Esophagus squamous epithelium (tissue), 5 donors: ENCODE measurements at regions not wholly inside any gene's neighbourhood (a gene's known extent, or its start where the extent isn't known, plus 50 kb on each side); places are given as distances from the start of the nearest gene placed in this dataset.

Experiments used
- DNase-seq: peaks from one replicate; lab custom pipeline; 2025; lab: John Stamatoyannopoulos, UW
- H3K27ac ChIP-seq, 4 donors: fragments of 200-600 bp; sonication (generic); one replicate each; pipeline ENCODE4 v1.5.1; 2016 to 2019; ENCODE audit warnings: mild to moderate bottlenecking in 1 of 4
- H3K27me3 ChIP-seq, 4 donors: fragments of 200-600 bp; sonication (generic); 1 replicate in 3 of 4; 2 replicates in 1 of 4; pipeline versions ENCODE4 v1.5.1 to v1.6.0; 2017 to 2021; ENCODE audit warnings: antibody characterized with exemption in 1 of 4
- H3K36me3 ChIP-seq, 3 donors: fragments of 200-600 bp; sonication (generic); one replicate each; pipeline ENCODE4 v1.5.1; 2016 to 2019
- H3K4me1 ChIP-seq, 3 donors: fragments of 200-600 bp; sonication (generic); one replicate each; pipeline ENCODE4 v1.5.1; 2017 to 2019
- H3K4me3 ChIP-seq, 4 donors: fragments of 200-600 bp; sonication (generic); 1 replicate in 3 of 4; 2 replicates in 1 of 4; pipeline ENCODE4 v1.5.1; 2016 to 2019; ENCODE audit warnings: mild to moderate bottlenecking in 2 of 4, moderate library complexity in 1 of 4
- H3K9me3 ChIP-seq, 3 donors: fragments of 200-600 bp; sonication (generic); one replicate each; pipeline ENCODE4 v1.5.1; 2016 to 2019
- CTCF ChIP-seq, 6 experiments: fragments of 450-650 bp in 4 of 6; fragments of 200-600 bp in 2 of 6; sonication (generic) in 2 of 6; IDR thresholded peaks; one replicate each; pipeline ENCODE4 v1.5.1; 2016 to 2019; ENCODE audit warnings: antibody characterized with exemption in 6 of 6, mild to moderate bottlenecking in 4 of 6, moderate library complexity in 4 of 6
- POLR2A ChIP-seq, 4 donors: fragments of 450-650 bp; IDR thresholded peaks; one replicate each; pipeline ENCODE4 v1.6.1; 2017; ENCODE audit warnings: antibody characterized with exemption in 4 of 4, mild to moderate bottlenecking in 4 of 4, moderate library complexity in 3 of 4
- WGBS, 2 donors: methylation state at CpG; one replicate each; pipeline ENCODE4 v1.1.5; 2018; 5-methylcytosine and 5-hydroxymethylcytosine counted together
- intact Hi-C: fragments of 100-400 bp; cut with DNase I; formaldehyde crosslinking; loops from one replicate; pipeline ENCODE4 v1.15.0; 2022
- donor health status: DM: yes; HTN: yes; CAD: no.

GRCh38 chr4:34191443-34191842 lies 2052.9 kb downstream of the ARAP2 start:
- H3K36me3 ChIP-seq, result no peaks in the 10 kb centered on the region
- no peaks in the 10 kb centered on the region for H3K27me3 ChIP-seq
- intact Hi-C loops, result no loop called here
- no peaks in the 10 kb centered on the region for H3K4me1 ChIP-seq
- no peak for TF ChIP-seq POLR2A (IDR thresholded peaks at IDR 0.05)
- TF ChIP-seq CTCF (IDR thresholded peaks at IDR 0.05), result no peak
- H3K27ac ChIP-seq, result no peak overlapping the region
- no peak for DNase-seq
- H3K4me3 ChIP-seq, result no peak overlapping the region
- H3K9me3 ChIP-seq, result no peaks in the 10 kb centered on the region

GRCh38 chr4:34193451-34194154 lies 2050.7 kb downstream of the ARAP2 start:
- no peak for TF ChIP-seq CTCF (IDR thresholded peaks at IDR 0.05)
- TF ChIP-seq POLR2A (IDR thresholded peaks at IDR 0.05), result no peak
- Histone ChIP-seq H3K9me3 (no peaks in the 10 kb centered on the region), H3K4me3 (no peak overlapping the region), H3K36me3 (no peaks in the 10 kb centered on the region), H3K27ac (no peak overlapping the region), H3K4me1 (no peaks in the 10 kb centered on the region), H3K27me3 (no peaks in the 10 kb centered on the region)
- WGBS, 2 donors, result 45 to 47% methylated on average over 5 of the region's 5 CpGs
- no peak for DNase-seq
- intact Hi-C loops, result no loop called here

- no peak for TF ChIP-seq CTCF (IDR thresholded peaks at IDR 0.05)
- no peak for TF ChIP-seq POLR2A (IDR thresholded peaks at IDR 0.05)
- no peak for DNase-seq
- intact Hi-C loops, result no loop called here
- Histone ChIP-seq H3K4me1 (no peaks in the 10 kb centered on the region), H3K9me3 (no peaks in the 10 kb centered on the region), H3K27ac (no peak overlapping the region), H3K4me3 (no peak overlapping the region), H3K36me3 (no peaks in the 10 kb centered on the region), H3K27me3 (no peaks in the 10 kb centered on the region)
- 84 to 91% methylated on average over 2 of the region's 2 CpGs for WGBS, 2 donors
Measured at GRCh38 chr4:34194585-34194984, 2049.7 kb downstream of the ARAP2 start.

- TF ChIP-seq POLR2A (IDR thresholded peaks at IDR 0.05) (no peak), CTCF (IDR thresholded peaks at IDR 0.05) (no peak)
- no peaks in the 10 kb centered on the region for H3K27me3 ChIP-seq
- WGBS, 2 donors, result 71 to 78% methylated on average over 2 of the region's 2 CpGs
- no peaks in the 10 kb centered on the region for H3K36me3 ChIP-seq
- H3K9me3 ChIP-seq, result no peaks in the 10 kb centered on the region
- no peaks in the 10 kb centered on the region for H3K4me1 ChIP-seq
- no peak overlapping the region for H3K27ac ChIP-seq
- DNase-seq, result no peak
- intact Hi-C loops, result no loop called here
- no peak overlapping the region for H3K4me3 ChIP-seq
Measured at GRCh38 chr4:34196375-34196774, 2047.9 kb downstream of the ARAP2 start.

- no peak overlapping the region for H3K27ac ChIP-seq
- 32 to 50% methylated on average over 1 of the region's 1 CpG for WGBS, 2 donors
- H3K4me1 ChIP-seq, result no peaks in the 10 kb centered on the region
- intact Hi-C loops, result no loop called here
- no peaks in the 10 kb centered on the region for H3K27me3 ChIP-seq
- H3K9me3 ChIP-seq, result no peaks in the 10 kb centered on the region
- TF ChIP-seq CTCF (IDR thresholded peaks at IDR 0.05) (no peak), POLR2A (IDR thresholded peaks at IDR 0.05) (no peak)
- H3K4me3 ChIP-seq, result no peak overlapping the region
- no peaks in the 10 kb centered on the region for H3K36me3 ChIP-seq
- DNase-seq, result no peak
Measured at GRCh38 chr4:34198966-34199365, 2045.3 kb downstream of the ARAP2 start.
